KMS-11 (cell line): ENCODE measurements at regions not wholly inside any gene's neighbourhood (a gene's known extent, or its start where the extent isn't known, plus 50 kb on each side); places are given as distances from the start of the nearest gene placed in this dataset.

Source experiments
- H2AFZ ChIP-seq: fragments of 200-600 bp; sonication (generic); 2 replicates; pipeline ENCODE4 v1.6.1; 2016; ENCODE audit warnings: antibody characterized with exemption, mixed run types, low read depth
- H3K27ac ChIP-seq: fragments of 200-600 bp; sonication (generic); 2 replicates; pipeline ENCODE4 v1.6.1; 2016; ENCODE audit warnings: mild to moderate bottlenecking, mixed run types
- H3K27me3 ChIP-seq: fragments of 200-600 bp; sonication (generic); 2 replicates; pipeline ENCODE4 v1.6.1; 2017; ENCODE audit warnings: mild to moderate bottlenecking, low read depth, mixed run types, moderate library complexity; ENCODE audit not compliant: insufficient read depth
- H3K36me3 ChIP-seq: fragments of 200-600 bp; sonication (generic); 2 replicates; pipeline ENCODE4 v1.6.1; 2017; ENCODE audit warnings: mild to moderate bottlenecking, mixed run types; ENCODE audit not compliant: insufficient read depth
- H3K4me1 ChIP-seq: fragments of 200-600 bp; sonication (generic); 2 replicates; pipeline ENCODE4 v1.6.1; 2016; ENCODE audit warnings: mild to moderate bottlenecking, low read depth, mixed run types; ENCODE audit not compliant: poor library complexity, severe bottlenecking
- H3K4me2 ChIP-seq: fragments of 200-600 bp; sonication (generic); 2 replicates; pipeline ENCODE4 v1.7.0; 2016; ENCODE audit warnings: mild to moderate bottlenecking, mixed run types
- H3K4me3 ChIP-seq: fragments of 200-600 bp; sonication (generic); IDR thresholded peaks from 2 replicates; pipeline ENCODE4 v1.6.1; 2017; ENCODE audit warnings: low read depth, low read length, mixed read lengths; ENCODE audit not compliant: insufficient read depth
- H3K79me2 ChIP-seq: fragments of 200-600 bp; sonication (generic); 2 replicates; pipeline ENCODE4 v1.6.1; 2016; ENCODE audit warnings: low read depth, mixed run types; ENCODE audit not compliant: insufficient read depth
- H3K9ac ChIP-seq: fragments of 200-600 bp; sonication (generic); 2 replicates; pipeline ENCODE4 v1.6.1; 2016; ENCODE audit warnings: mild to moderate bottlenecking, mixed run types
- H4K20me1 ChIP-seq: fragments of 200-600 bp; sonication (generic); 2 replicates; pipeline ENCODE4 v1.6.1; 2016; ENCODE audit warnings: mild to moderate bottlenecking, mixed run types; ENCODE audit not compliant: insufficient read depth
- TF ChIP-seq, protein P1 (sequence below): fragments of 200-600 bp; sonication (generic); conservative IDR thresholded peaks from 2 replicates; pipeline ENCODE4 v1.6.1; 2017; ENCODE audit warnings: low read depth, mild to moderate bottlenecking, antibody characterized with exemption, low read length, moderate library complexity, mixed read lengths

DNA sequence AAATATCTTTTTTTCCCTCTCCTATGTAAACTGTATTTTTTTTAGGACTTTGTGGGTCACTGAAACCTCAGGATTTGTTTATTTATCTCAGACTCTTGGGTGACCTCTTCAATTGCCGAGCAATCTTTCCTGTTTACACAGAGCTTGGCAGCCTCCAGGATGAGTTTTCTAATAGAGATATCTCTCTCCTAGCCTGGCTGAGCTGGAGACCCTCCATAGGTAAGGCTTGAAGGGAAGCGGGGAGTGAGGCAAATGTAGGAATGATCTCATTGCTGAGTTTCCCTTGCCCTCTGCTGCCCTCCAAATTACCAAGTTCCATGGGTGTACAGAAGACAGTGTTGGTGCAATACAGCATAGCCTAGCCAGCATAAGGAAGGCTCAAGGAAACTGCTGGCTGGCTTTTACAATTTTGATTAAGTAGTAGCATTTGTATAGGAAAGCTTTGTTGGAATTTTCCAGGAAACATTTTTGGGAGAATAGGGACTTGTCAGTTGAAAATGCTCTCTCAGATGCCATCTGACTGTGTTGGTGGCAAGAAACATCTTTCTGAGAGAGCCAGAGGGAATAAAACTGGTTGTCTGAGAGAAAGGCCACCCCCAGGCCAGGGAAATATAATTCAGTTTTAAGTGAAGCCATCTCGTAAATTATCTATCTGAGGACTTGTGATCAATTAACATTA, 116.0 kb downstream of the NMUR2 start:
- Histone ChIP-seq H3K4me3 (no peak overlapping the region), H3K9ac (no peak overlapping the region), H3K4me2 (no peak overlapping the region), H3K79me2 (no peaks in the 10 kb centered on the region), H3K4me1 (no peaks in the 10 kb centered on the region), H2AFZ (no peak overlapping the region), H3K36me3 (no peaks in the 10 kb centered on the region), H3K27ac (no peak overlapping the region), H3K27me3 (no peaks in the 10 kb centered on the region), H4K20me1 (no peaks in the 10 kb centered on the region)
- TF ChIP-seq, protein P1, sequence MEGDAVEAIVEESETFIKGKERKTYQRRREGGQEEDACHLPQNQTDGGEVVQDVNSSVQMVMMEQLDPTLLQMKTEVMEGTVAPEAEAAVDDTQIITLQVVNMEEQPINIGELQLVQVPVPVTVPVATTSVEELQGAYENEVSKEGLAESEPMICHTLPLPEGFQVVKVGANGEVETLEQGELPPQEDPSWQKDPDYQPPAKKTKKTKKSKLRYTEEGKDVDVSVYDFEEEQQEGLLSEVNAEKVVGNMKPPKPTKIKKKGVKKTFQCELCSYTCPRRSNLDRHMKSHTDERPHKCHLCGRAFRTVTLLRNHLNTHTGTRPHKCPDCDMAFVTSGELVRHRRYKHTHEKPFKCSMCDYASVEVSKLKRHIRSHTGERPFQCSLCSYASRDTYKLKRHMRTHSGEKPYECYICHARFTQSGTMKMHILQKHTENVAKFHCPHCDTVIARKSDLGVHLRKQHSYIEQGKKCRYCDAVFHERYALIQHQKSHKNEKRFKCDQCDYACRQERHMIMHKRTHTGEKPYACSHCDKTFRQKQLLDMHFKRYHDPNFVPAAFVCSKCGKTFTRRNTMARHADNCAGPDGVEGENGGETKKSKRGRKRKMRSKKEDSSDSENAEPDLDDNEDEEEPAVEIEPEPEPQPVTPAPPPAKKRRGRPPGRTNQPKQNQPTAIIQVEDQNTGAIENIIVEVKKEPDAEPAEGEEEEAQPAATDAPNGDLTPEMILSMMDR: no peak

DNA sequence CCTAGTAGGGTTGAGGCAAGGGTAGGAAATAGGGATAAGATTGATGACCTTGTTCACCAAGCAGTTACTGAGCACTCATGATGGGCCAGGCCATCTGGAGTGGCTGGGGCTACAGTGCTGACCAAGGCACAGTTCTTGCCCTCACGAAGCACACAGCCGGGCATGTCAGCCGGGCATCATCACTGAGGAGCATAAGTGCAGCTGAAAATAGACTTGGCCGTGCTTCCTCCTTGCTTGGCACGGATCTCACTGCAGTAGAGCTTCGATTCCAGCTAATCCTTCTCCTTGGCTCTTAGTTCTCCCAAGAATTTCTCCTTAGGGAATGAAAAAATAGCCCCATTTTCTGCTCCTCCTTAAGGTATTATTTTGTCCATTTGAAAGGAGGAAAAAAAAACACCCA, 116.6 kb downstream of the NMUR2 start:
- Histone ChIP-seq H3K4me3 (no peak overlapping the region), H3K4me2 (no peak overlapping the region), H2AFZ (no peak overlapping the region), H3K27ac (no peak overlapping the region), H3K27me3 (no peaks in the 10 kb centered on the region), H3K4me1 (no peaks in the 10 kb centered on the region), H3K79me2 (no peaks in the 10 kb centered on the region), H4K20me1 (no peaks in the 10 kb centered on the region), H3K36me3 (no peaks in the 10 kb centered on the region), H3K9ac (no peak overlapping the region)
- TF ChIP-seq, protein P1: no peak

DNA sequence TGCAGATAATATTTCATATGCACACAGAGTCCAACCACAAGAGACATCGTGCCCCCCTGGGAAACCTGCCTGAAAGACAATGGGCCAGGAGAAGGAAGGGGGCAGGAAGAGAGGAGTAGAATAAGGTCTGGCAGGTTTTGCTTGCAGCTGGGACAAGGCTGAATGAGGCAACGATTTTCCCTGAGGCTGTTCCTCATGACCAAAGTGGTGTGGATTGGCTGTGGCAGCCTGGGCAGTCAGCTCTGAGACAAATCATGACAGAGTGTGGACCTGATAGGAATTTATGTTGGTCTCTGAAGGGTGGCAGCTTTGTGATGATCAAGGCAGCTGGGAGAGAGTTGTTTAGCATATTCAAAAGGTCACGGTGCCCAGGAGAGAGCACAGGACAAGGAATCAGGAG, 119.3 kb downstream of the NMUR2 start:
- H3K27me3 ChIP-seq: no peaks in the 10 kb centered on the region
- no peaks in the 10 kb centered on the region for H3K36me3 ChIP-seq
- TF ChIP-seq, protein P1: no peak
- no peaks in the 10 kb centered on the region for H3K79me2 ChIP-seq
- H3K4me1 ChIP-seq: no peaks in the 10 kb centered on the region
- H4K20me1 ChIP-seq: no peaks in the 10 kb centered on the region
- H3K27ac ChIP-seq: no peak overlapping the region
- H3K4me3 ChIP-seq: no peak overlapping the region
- no peak overlapping the region for H3K4me2 ChIP-seq
- no peak overlapping the region for H2AFZ ChIP-seq
- no peak overlapping the region for H3K9ac ChIP-seq

DNA sequence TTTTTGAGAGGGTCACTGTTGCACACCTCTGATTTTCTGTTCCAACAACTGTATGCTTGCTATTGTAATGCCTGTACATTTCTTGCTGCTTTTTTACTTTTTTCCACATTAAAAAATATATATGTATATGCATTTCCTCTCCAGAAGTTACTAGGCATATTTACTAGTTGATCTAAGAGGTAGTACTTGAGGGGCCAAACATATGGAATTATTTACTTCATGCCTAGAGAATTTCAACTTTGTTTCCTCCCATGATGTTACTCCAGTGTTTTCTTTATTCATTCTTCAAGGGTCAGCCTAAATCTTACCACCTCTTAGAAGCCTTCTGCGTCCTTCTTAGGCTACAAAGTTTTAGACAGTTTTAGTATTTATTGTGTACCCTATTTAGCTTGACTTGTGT, 122.7 kb downstream of the NMUR2 start:
- Histone ChIP-seq H3K36me3 (no peaks in the 10 kb centered on the region), H3K9ac (no peak overlapping the region), H3K4me1 (no peaks in the 10 kb centered on the region), H3K4me2 (no peak overlapping the region), H4K20me1 (no peaks in the 10 kb centered on the region), H3K27ac (no peak overlapping the region), H3K79me2 (no peaks in the 10 kb centered on the region), H2AFZ (no peak overlapping the region), H3K27me3 (no peaks in the 10 kb centered on the region), H3K4me3 (no peak overlapping the region)
- TF ChIP-seq, protein P1: no peak
